HEK293T (cell line): ENCODE measurements at regions not wholly inside any gene's neighbourhood (a gene's known extent, or its start where the extent isn't known, plus 50 kb on each side); places are given as distances from the start of the nearest gene placed in this dataset.

Source experiments
- BHLHE40 ChIP-seq: fragments of 450-650 bp; IDR thresholded peaks from 2 replicates; pipeline ENCODE4 v1.6.1; 2016; ENCODE audit warnings: mild to moderate bottlenecking, moderate library complexity, borderline replicate concordance
- CTBP1 ChIP-seq: fragments of 450-650 bp; IDR thresholded peaks from 2 replicates; pipeline ENCODE4 v1.6.1; 2016; ENCODE audit warnings: borderline replicate concordance
- ELF4 ChIP-seq: fragments of 450-650 bp; IDR thresholded peaks from 2 replicates; pipeline ENCODE4 v1.6.1; 2017; ENCODE audit warnings: antibody characterized with exemption
- FOXA1 ChIP-seq: fragments of 450-650 bp; IDR thresholded peaks from 2 replicates; pipeline ENCODE4 v1.6.1; 2016; ENCODE audit warnings: mild to moderate bottlenecking
- FOXK2 ChIP-seq: fragments of 450-650 bp; IDR thresholded peaks from 2 replicates; pipeline ENCODE4 v1.6.1; 2016; ENCODE audit warnings: mild to moderate bottlenecking
- FOXM1 ChIP-seq: fragments of 450-650 bp; IDR thresholded peaks from 2 replicates; pipeline ENCODE4 v1.6.1; 2017; ENCODE audit warnings: mild to moderate bottlenecking, borderline replicate concordance
- HDGF ChIP-seq: fragments of 450-650 bp; IDR thresholded peaks from 2 replicates; pipeline ENCODE4 v1.6.1; 2017; ENCODE audit warnings: antibody characterized with exemption, borderline replicate concordance
- L3MBTL2 ChIP-seq: fragments of 450-650 bp; conservative IDR thresholded peaks from 2 replicates; pipeline ENCODE4 v1.6.1; 2016; ENCODE audit warnings: mild to moderate bottlenecking
- PKNOX1 ChIP-seq: fragments of 450-650 bp; IDR thresholded peaks from 2 replicates; pipeline ENCODE4 v1.6.1; 2016
- SP1 ChIP-seq: fragments of 450-650 bp; IDR thresholded peaks from 2 replicates; pipeline ENCODE4 v1.6.1; 2017
- SUZ12 ChIP-seq: fragments of 450-650 bp; IDR thresholded peaks from 2 replicates; pipeline ENCODE4 v1.6.1; 2016; ENCODE audit warnings: mild to moderate bottlenecking
- TARDBP ChIP-seq: fragments of 450-650 bp; IDR thresholded peaks from 2 replicates; pipeline ENCODE4 v1.6.1; 2016
- ZNF384 ChIP-seq: fragments of 450-650 bp; IDR thresholded peaks from 2 replicates; pipeline ENCODE4 v1.6.1; 2016

DNA sequence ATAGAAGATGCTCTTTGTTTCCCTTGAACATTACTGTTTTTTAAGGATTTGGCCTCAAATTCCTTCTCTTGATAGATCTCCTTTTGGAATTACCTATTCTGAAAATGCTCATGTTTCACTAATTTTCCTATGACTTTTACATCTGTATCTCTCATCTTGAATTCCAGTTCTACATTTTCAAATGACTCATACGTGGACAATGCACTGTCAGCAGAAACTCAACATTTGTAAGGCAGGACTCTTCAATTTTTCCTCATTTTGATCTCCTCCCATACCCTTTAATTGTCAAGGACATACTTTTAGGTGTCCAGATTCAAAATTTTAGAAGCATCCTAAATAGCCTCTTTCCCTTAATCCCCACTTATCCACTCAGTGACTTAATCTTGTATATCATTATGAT, 341.0 kb upstream of the RASGRP1 start:
- TF ChIP-seq FOXM1 (no peak), BHLHE40 (no peak), FOXA1 (no peak), PKNOX1 (no peak), L3MBTL2 (no peak), ELF4 (no peak), HDGF (no peak), TARDBP (no peak), SP1 (no peak), CTBP1 (no peak), SUZ12 (no peak), FOXK2 (no peak), ZNF384 (no peak)
